A549 (cell line): ENCODE measurements at regions not wholly inside any gene's neighbourhood (a gene's known extent, or its start where the extent isn't known, plus 50 kb on each side); places are given as distances from the start of the nearest gene placed in this dataset.

Experiments
- CEBPB ChIP-seq, 2 experiments: fragments of >200 bp in 1 of 2; sonication (Bioruptor Twin) in 1 of 2; formaldehyde crosslinking in 1 of 2; IDR thresholded peaks; 2 replicates each; pipeline ENCODE4 v1.6.1; 2012 to 2016
- CHD2 ChIP-seq: fragments of 150-350 bp; IDR thresholded peaks from 2 replicates; pipeline ENCODE4 v1.6.1; 2014; ENCODE audit warnings: low read length; ENCODE audit not compliant: partially characterized antibody
- EP300 ChIP-seq, 2 experiments: fragments of >200 bp; sonication (Bioruptor Twin); formaldehyde crosslinking; IDR thresholded peaks; 2 replicates in 1 of 2; 3 replicates in 1 of 2; pipeline ENCODE4 v1.6.1; 2016 to 2017
- ESRRA ChIP-seq: fragments of 150-350 bp; IDR thresholded peaks from 2 replicates; pipeline ENCODE4 v1.6.1; 2014; ENCODE audit warnings: mild to moderate bottlenecking, low read length, borderline replicate concordance
- HOXA7 ChIP-seq: fragments of 250-450 bp; sonication (Bioruptor Pico); IDR thresholded peaks from 2 replicates; pipeline ENCODE4 v1.5.0; 2020; ENCODE audit warnings: mild to moderate bottlenecking, moderate library complexity
- NPAS2 ChIP-seq: fragments of 250-450 bp; sonication (Bioruptor Pico); IDR thresholded peaks from 2 replicates; pipeline ENCODE4 v1.8.0; 2022; ENCODE audit warnings: mild to moderate bottlenecking, moderate library complexity, borderline replicate concordance
- PHF8 ChIP-seq: fragments of 200-600 bp; sonication (generic); IDR thresholded peaks from 2 replicates; pipeline ENCODE4 v1.6.1; 2016; ENCODE audit warnings: low read depth, mild to moderate bottlenecking, antibody characterized with exemption, moderate library complexity, borderline replicate concordance
- POLR2A ChIP-seq: IDR thresholded peaks from 2 replicates; pipeline ENCODE4 v1.6.1; 2012; ENCODE audit warnings: mild to moderate bottlenecking, low read length
- RNF2 ChIP-seq: fragments of 200-600 bp; sonication (generic); IDR thresholded peaks from 2 replicates; pipeline ENCODE4 v1.6.1; 2016; ENCODE audit warnings: low read depth, mild to moderate bottlenecking, antibody characterized with exemption, moderate library complexity, borderline replicate concordance
- TF ChIP-seq, protein P1 (sequence below): fragments of >200 bp; sonication (Bioruptor Twin); formaldehyde crosslinking; IDR thresholded peaks from 3 replicates; pipeline ENCODE4 v1.5.1; 2016
- TF ChIP-seq, protein P2 (sequence below): fragments of 450-650 bp; IDR thresholded peaks from 2 replicates; pipeline ENCODE4 v1.6.1; 2014; ENCODE audit warnings: antibody characterized with exemption

- TF ChIP-seq, protein P1, sequence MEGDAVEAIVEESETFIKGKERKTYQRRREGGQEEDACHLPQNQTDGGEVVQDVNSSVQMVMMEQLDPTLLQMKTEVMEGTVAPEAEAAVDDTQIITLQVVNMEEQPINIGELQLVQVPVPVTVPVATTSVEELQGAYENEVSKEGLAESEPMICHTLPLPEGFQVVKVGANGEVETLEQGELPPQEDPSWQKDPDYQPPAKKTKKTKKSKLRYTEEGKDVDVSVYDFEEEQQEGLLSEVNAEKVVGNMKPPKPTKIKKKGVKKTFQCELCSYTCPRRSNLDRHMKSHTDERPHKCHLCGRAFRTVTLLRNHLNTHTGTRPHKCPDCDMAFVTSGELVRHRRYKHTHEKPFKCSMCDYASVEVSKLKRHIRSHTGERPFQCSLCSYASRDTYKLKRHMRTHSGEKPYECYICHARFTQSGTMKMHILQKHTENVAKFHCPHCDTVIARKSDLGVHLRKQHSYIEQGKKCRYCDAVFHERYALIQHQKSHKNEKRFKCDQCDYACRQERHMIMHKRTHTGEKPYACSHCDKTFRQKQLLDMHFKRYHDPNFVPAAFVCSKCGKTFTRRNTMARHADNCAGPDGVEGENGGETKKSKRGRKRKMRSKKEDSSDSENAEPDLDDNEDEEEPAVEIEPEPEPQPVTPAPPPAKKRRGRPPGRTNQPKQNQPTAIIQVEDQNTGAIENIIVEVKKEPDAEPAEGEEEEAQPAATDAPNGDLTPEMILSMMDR = no peak
- TF ChIP-seq NPAS2 (CRISPR knock-in tag) = no peak
- TF ChIP-seq POLR2A = no peak
- TF ChIP-seq HOXA7 (CRISPR knock-in tag) = no peak
- TF ChIP-seq ESRRA = no peak
- TF ChIP-seq CHD2 = no peak
- TF ChIP-seq, protein P2, sequence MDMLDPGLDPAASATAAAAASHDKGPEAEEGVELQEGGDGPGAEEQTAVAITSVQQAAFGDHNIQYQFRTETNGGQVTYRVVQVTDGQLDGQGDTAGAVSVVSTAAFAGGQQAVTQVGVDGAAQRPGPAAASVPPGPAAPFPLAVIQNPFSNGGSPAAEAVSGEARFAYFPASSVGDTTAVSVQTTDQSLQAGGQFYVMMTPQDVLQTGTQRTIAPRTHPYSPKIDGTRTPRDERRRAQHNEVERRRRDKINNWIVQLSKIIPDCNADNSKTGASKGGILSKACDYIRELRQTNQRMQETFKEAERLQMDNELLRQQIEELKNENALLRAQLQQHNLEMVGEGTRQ = no peak
- TF ChIP-seq RNF2 = no peak
- no peak for TF ChIP-seq EP300 (IDR thresholded peaks at IDR 0.05)
- TF ChIP-seq PHF8 = no peak
- no peak for TF ChIP-seq CEBPB (IDR thresholded peaks at IDR 0.05)
Observed at GRCh38 chr10:110368556-110368955, 63.8 kb upstream of the SMNDC1 start.
